Psoas muscle (tissue), 7 donors: ENCODE measurements at regions not wholly inside any gene's neighbourhood (a gene's known extent, or its start where the extent isn't known, plus 50 kb on each side); places are given as distances from the start of the nearest gene placed in this dataset.

ENCODE experiments used
- ATAC-seq, 4 donors: fragments of 200-7000 bp; cut with Tn5 transposase; one replicate each; pipeline ENCODE4 v1.9.1; 2020; ENCODE audit warnings: moderate library complexity in 3 of 4, mild to moderate bottlenecking in 2 of 4
- DNase-seq, 2 donors: peaks; one replicate each; pipeline ENCODE4 v3.0.0-alpha.2; 2020
- H3K27ac ChIP-seq: fragments of 200-600 bp; one replicate; pipeline ENCODE4 v1.8.0; 2022
- H3K27me3 ChIP-seq, 3 donors: fragments of 200-600 bp in 1 of 3; one replicate each; pipeline versions ENCODE4 v1.6.1 to v1.8.0; 2013 to 2022; ENCODE audit warnings: low read length in 2 of 3, mild to moderate bottlenecking in 2 of 3, moderate library complexity in 1 of 3; ENCODE audit not compliant: insufficient read depth in 3 of 3
- H3K36me3 ChIP-seq, 2 donors: fragments of 200-600 bp in 1 of 2; one replicate each; pipeline versions ENCODE4 v1.6.1 to v1.8.0; 2013 to 2022; ENCODE audit warnings: low read depth in 1 of 2, mild to moderate bottlenecking in 1 of 2, moderate library complexity in 1 of 2; ENCODE audit not compliant: insufficient read depth in 1 of 2
- H3K4me1 ChIP-seq: fragments of 200-600 bp; one replicate; pipeline ENCODE4 v1.8.0; 2022
- H3K4me3 ChIP-seq: fragments of 200-600 bp; one replicate; pipeline ENCODE4 v1.8.0; 2022; ENCODE audit warnings: mild to moderate bottlenecking
- H3K9me3 ChIP-seq: fragments of 200-600 bp; one replicate; pipeline ENCODE4 v1.8.0; 2022
- WGBS, 3 donors: extraction: QIAGEN DNeasy Blood & Tissue Kit; methylation state at CpG; one replicate each; pipeline versions ENCODE4 v1.1.6 to v1.1.7; 2013; 5-methylcytosine and 5-hydroxymethylcytosine counted together
- intact Hi-C, 2 donors: fragments of 100-400 bp; cut with DNase I; formaldehyde crosslinking; loops; one replicate each; pipeline versions ENCODE4 v1.11.0 to v1.14.2; 2022
- TF ChIP-seq, protein P1 (sequence below): fragments of 200-600 bp; IDR thresholded peaks from one replicate; pipeline ENCODE4 v1.8.0; 2022; ENCODE audit warnings: antibody characterized with exemption
- donor health status: healthy with polysubstance abuse.
- donor health status: DM: no; HTN: no; CAD: no; lungs with moderate emphysema.
- donor health status: Bipolar disorder and iron deficiency.
- donor health status: healthy.
- donor health status: DM: yes; HTN: yes; CAD: no.
- donor health status: DM: no; HTN: no; CAD: no.
- donor health status: DM: yes; HTN: yes; CAD: no.

DNA sequence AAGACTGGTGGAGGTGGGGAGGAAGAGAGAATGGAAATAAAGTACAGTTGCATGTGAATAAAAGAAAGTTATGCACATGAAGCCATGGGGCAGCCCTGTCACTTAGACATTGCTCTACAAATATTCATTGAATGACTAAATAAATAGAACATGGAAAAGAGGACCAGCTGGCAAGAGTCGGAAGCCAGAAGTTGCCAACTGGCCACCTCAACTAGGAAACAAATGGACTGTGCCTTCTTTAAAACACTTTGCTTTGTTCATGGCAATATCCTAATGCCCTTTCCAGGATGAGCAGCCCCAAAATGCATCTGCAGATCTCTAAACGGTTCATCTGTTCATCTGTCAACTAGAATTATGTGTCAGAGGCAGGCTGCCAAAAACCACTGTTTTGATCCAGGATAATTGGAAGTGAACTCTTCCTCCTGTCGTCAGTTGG is 157.3 kb downstream of the NOC3L start:
- H3K4me1 ChIP-seq: peaks cover 18% of the 10 kb centered on the region
- no peak for DNase-seq

DNA sequence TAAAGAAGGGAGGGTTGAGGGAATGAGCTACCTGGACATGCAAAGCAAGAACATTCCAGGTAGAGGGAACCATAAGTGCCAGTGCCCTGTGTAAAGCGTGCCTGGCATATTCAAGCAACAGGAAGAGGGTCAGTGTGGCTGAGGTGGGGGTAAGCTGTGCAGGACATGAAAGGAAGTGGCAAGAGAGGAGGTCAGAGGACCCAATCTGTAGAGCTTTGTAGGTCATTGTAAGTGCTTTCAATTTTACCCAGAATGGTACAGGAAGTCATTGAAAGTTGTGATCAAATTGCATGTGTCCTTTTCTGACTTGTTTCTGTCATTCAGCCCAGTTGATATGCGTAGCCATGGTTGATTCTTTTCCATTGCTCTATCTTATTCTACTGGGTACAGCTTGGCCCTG is 156.6 kb downstream of the NOC3L start:
- intact Hi-C loops: no loop called here
- no peak overlapping the region for H3K4me3 ChIP-seq
- H3K27me3 ChIP-seq: no peaks in the 10 kb centered on the region
- H3K36me3 ChIP-seq: no peaks in the 10 kb centered on the region
- H3K27ac ChIP-seq: no peak overlapping the region
- TF ChIP-seq, protein P1, sequence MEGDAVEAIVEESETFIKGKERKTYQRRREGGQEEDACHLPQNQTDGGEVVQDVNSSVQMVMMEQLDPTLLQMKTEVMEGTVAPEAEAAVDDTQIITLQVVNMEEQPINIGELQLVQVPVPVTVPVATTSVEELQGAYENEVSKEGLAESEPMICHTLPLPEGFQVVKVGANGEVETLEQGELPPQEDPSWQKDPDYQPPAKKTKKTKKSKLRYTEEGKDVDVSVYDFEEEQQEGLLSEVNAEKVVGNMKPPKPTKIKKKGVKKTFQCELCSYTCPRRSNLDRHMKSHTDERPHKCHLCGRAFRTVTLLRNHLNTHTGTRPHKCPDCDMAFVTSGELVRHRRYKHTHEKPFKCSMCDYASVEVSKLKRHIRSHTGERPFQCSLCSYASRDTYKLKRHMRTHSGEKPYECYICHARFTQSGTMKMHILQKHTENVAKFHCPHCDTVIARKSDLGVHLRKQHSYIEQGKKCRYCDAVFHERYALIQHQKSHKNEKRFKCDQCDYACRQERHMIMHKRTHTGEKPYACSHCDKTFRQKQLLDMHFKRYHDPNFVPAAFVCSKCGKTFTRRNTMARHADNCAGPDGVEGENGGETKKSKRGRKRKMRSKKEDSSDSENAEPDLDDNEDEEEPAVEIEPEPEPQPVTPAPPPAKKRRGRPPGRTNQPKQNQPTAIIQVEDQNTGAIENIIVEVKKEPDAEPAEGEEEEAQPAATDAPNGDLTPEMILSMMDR: no peak
- H3K4me1 ChIP-seq: peaks cover 26% of the 10 kb centered on the region
- DNase-seq (no peak), ATAC-seq (no peak)
- H3K9me3 ChIP-seq: no peaks in the 10 kb centered on the region
- WGBS, 3 donors: 47 to 73% (median 67%) methylated on average over 2 of the region's 2 CpGs

More for the DNA sequence above, 157.3 kb downstream of the NOC3L start:
- Histone ChIP-seq H3K9me3 (no peaks in the 10 kb centered on the region), H3K36me3 (no peaks in the 10 kb centered on the region), H3K27ac (no peak overlapping the region), H3K27me3 (no peaks in the 10 kb centered on the region), H3K4me3 (no peak overlapping the region)
- TF ChIP-seq, protein P1: no peak
- WGBS, 3 donors: 15 to 24% (median 18%) methylated on average over 3 of the region's 3 CpGs
- intact Hi-C loops: no loop called here
- no peak for ATAC-seq

DNA sequence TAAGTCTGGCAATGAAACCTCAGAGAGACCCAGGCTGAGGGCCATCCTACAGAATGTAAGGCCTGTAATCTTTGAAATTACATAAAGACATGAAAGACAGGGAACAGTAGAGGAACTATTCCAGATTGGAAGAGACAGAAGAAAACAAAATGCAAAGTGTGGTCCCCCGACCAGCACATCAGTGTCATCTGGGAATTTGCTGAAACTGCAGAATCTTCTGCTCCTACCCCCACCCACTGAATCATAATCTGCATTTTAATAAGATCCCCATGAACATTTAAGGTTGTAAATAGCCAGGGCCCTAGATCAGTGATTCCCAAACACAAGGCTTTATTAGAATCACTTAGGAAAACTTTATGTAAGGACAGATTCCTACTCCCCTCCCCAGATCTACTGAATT is 154.4 kb downstream of the NOC3L start:
- no peaks in the 10 kb centered on the region for H3K9me3 ChIP-seq
- ATAC-seq (no peak), DNase-seq (no peak)
- H3K36me3 ChIP-seq: no peaks in the 10 kb centered on the region
- H3K27me3 ChIP-seq: no peaks in the 10 kb centered on the region
- peaks cover 46% of the 10 kb centered on the region for H3K4me1 ChIP-seq
- TF ChIP-seq, protein P1: no peak
- no peak overlapping the region for H3K27ac ChIP-seq
- no peak overlapping the region for H3K4me3 ChIP-seq
- 100% methylated on average over 1 of the region's 1 CpG for WGBS, 3 donors
- intact Hi-C loops: no loop called here

DNA sequence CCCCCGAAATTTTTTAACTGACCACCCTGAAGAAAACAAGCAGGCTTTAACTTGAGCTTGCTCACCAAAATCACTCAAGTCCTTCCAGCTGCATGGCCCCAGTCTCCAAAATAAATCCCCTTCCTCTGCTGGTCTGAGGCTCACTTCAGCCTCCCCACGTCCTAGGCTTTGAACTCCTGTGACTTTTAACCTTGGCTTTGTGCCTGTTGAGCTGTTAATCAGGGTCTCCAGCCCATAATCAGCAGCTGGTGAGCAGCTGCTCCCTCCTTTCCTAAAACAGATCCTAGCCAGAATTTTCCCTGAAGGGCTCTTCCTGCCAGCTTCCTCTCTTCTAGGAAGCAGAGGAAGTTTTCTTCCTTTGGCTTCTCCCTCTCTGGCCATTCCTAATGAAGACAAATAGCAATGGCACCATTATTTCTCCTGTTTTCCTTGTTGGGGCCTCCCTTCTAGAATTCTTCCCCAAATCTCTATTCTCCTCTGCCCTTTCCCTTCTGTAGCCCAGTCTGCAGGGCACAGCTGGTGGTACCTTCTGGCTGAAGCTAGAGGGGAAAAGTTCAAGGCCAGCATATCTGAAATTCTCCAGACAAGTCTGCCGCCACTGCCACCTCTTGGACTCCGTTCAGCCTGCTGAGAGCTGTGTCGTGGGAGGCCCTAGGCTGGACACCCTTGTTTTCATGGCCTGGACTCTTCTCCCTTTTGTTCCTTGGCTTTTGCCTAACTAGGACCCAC is 152.1 kb downstream of the NOC3L start:
- Histone ChIP-seq H3K27ac (peak overlapping the region; percentile 83), H3K36me3 (no peaks in the 10 kb centered on the region), H3K4me1 (peaks cover 57% of the 10 kb centered on the region), H3K4me3 (no peak overlapping the region), H3K9me3 (no peaks in the 10 kb centered on the region), H3K27me3 (no peaks in the 10 kb centered on the region)
- DNase-seq (no peak), ATAC-seq (peak in 3 of 4 donors; percentile 6 to 17 (median 12))
- intact Hi-C loops: loop anchor here in 1 of 2 donors (5.0 to 10.0 kb wide), 3 partner anchors 78 to 216 kb away; partner anchors contain the start of gene PLCE1
- TF ChIP-seq, protein P1: no peak
- 22 to 34% (median 25%) methylated on average over 5 of the region's 5 CpGs for WGBS, 3 donors
